ENCODE measurements at regions not wholly inside any gene's neighbourhood (a gene's known extent, or its start where the extent isn't known, plus 50 kb on each side); places are given as distances from the start of the nearest gene placed in this dataset.
"Not testable (repeated sequence)": the region's sequence is repeated elsewhere in the genome, so short reads cannot be mapped to it uniquely, and the experiment has no call there.

DNA sequence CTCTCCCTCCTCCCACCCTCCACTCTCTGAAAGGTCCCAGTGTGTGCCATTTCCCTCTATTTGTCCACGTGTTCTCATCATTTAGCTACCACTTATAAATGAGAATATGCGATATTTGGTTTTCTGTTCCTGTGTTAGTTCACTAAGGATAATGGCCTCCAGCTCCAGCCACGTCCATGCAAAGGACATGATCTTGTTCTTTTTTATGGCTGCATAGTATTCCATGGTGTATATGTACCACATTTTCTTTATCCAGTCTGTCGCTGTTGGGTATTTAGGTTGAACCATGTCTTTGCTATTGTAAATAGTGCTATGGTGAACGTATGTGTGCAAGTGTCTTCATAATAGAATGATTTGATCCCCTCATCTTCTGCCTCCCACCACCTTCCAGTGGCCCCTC lies 183.7 kb upstream of the AUTS2 start:
- peaks cover 10% of the 10 kb centered on the region for H3K27me3 Mint-ChIP-seq
- H3K9me3 Mint-ChIP-seq, result peaks cover 10% of the 10 kb centered on the region
- H3K36me3 Mint-ChIP-seq (ENCODE audit: insufficient read depth), result peaks cover 2% of the 10 kb centered on the region
- no peak overlapping the region for H3K4me3 Mint-ChIP-seq
- H3K4me1 Mint-ChIP-seq, result peaks cover 6% of the 10 kb centered on the region
- ATAC-seq (replicated peaks; ENCODE audit: extremely low read depth, poor library complexity, severe bottlenecking) (no peak), DNase-seq (ENCODE audit: low spot score in 2 of 2) (no peak)
- H3K27ac Mint-ChIP-seq (ENCODE audit: low read depth), result no peak overlapping the region

DNA sequence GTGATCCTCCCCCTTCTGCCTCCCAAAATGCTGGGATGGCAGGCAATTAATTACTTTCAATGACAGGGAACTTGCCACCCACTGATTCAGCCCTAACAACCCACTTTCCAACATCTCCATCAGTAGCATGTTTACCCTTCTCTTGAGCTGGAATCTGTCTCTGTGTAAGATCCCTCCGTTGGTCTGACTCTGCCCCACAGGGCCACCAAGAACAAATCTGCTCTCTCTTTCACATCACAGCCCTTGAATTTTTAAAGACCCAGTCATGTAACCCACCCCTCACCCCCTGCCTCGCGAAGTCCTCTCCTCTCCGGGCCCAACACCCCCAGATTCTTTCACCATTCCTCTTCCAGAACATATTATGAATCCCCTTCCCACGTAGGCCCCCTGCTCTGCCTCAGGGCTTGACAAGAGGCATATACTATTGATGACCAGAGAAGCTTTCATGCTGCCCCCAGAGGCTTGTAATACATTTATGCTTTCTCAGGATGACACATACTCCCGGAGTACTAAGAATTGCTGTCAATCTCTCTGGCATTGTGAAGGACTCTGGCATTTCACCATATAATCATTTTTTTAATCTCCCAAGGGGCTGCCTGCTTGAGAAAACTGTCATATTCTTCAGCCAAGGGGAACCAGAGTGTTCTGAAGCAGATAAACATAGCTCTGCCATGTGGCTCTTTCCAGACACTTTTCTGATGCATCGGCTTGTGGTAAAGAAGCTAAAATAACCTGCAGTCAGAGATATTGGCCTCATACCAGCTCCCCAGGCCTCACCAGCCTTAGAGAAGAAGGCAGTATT lies 179.2 kb upstream of the AUTS2 start:
- H3K9me3 Mint-ChIP-seq, result peaks cover 10% of the 10 kb centered on the region
- peaks cover 2% of the 10 kb centered on the region for H3K36me3 Mint-ChIP-seq (ENCODE audit: insufficient read depth)
- H3K27me3 Mint-ChIP-seq, result peaks cover 27% of the 10 kb centered on the region
- no peak for DNase-seq (ENCODE audit: low spot score in 2 of 2)
- no peak for ATAC-seq (replicated peaks; ENCODE audit: extremely low read depth, poor library complexity, severe bottlenecking)
- H3K4me1 Mint-ChIP-seq, result no peaks in the 10 kb centered on the region
- no peak overlapping the region for H3K4me3 Mint-ChIP-seq
- H3K27ac Mint-ChIP-seq (ENCODE audit: low read depth), result no peak overlapping the region

DNA sequence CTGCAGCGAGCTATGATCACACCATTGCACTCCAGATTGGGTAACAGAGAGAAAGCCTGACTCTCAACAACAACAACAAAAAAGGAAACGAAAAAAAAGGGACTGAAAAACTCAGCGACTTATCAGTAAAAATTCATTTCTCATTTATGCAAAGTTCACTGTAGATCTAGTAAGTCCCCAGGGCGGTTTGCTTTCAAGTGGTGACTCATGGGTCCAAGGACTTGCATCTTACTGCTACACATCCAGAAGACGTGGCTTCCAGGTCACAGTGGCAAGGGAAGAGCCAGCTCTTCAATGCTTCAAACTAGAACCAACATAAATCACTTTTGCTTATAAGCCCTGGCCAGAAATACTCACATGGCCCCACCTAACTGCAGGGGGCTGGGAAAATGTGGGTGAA lies 178.3 kb upstream of the AUTS2 start:
- no peak for ATAC-seq (replicated peaks; ENCODE audit: extremely low read depth, poor library complexity, severe bottlenecking)
- Mint-ChIP-seq H3K27ac (ENCODE audit: low read depth) (no peak overlapping the region), H3K36me3 (ENCODE audit: insufficient read depth) (peaks cover 3% of the 10 kb centered on the region)

DNA sequence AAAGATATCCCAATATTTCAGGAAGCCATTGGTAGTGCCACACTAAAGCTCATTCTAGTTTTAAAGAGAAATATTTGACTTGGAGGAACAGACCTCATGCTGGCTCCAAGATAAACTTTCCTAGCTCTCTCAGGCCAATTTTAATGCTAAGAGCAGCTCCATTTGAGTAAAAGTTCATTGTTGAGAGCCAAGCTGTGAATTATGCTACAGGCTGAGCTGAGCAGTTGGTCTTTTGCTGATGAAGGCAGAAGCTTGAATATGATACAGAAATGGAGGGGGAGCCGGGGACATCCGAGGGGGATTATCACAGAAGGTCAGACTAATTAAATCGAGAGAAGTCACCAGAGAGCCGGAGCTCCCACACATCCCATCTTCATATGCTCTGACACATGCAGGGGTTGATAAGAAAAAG lies 175.7 kb upstream of the AUTS2 start:
- no peak overlapping the region for H3K4me3 Mint-ChIP-seq
- no peaks in the 10 kb centered on the region for H3K4me1 Mint-ChIP-seq
- peaks cover 4% of the 10 kb centered on the region for H3K9me3 Mint-ChIP-seq
- H3K27ac Mint-ChIP-seq (ENCODE audit: low read depth), result no peak overlapping the region
- no peak for ATAC-seq (replicated peaks; ENCODE audit: extremely low read depth, poor library complexity, severe bottlenecking)
- H3K36me3 Mint-ChIP-seq (ENCODE audit: insufficient read depth), result peaks cover 3% of the 10 kb centered on the region
- no peak for DNase-seq (ENCODE audit: low spot score in 2 of 2)
- peaks cover 42% of the 10 kb centered on the region for H3K27me3 Mint-ChIP-seq

More for the DNA sequence above, 178.3 kb upstream of the AUTS2 start:
- no peaks in the 10 kb centered on the region for H3K4me1 Mint-ChIP-seq
- H3K27me3 Mint-ChIP-seq, result peaks cover 27% of the 10 kb centered on the region
- DNase-seq (ENCODE audit: low spot score in 2 of 2), result no peak
- no peak overlapping the region for H3K4me3 Mint-ChIP-seq
- peaks cover 8% of the 10 kb centered on the region for H3K9me3 Mint-ChIP-seq

DNA sequence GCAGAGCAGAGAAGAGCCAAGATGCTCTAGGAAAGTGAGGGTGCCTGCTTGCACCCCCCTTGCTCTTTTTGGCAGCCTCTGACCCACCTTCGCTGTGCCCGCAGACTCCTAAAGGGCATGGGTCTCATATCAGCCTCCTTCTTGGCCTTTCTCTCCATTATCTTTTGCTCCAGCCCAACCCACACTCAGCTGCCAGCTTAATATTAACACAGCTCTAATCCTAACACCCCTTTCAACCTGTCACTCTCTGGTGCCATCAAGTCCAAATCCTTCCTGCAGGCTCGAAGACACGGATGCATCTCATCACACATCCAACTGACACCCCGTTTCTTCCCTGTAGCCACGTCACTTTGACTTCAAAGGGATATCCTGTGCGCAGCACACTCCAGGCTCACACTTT lies 171.6 kb upstream of the AUTS2 start:
- no peak overlapping the region for H3K4me3 Mint-ChIP-seq
- H3K27me3 Mint-ChIP-seq, result peaks cover 62% of the 10 kb centered on the region
- H3K27ac Mint-ChIP-seq (ENCODE audit: low read depth), result no peak overlapping the region
- no peaks in the 10 kb centered on the region for H3K4me1 Mint-ChIP-seq
- ATAC-seq (replicated peaks; ENCODE audit: extremely low read depth, poor library complexity, severe bottlenecking), result no peak
- DNase-seq (ENCODE audit: low spot score in 2 of 2), result no peak
- no peaks in the 10 kb centered on the region for H3K9me3 Mint-ChIP-seq
- H3K36me3 Mint-ChIP-seq (ENCODE audit: insufficient read depth), result peaks cover 1% of the 10 kb centered on the region

DNA sequence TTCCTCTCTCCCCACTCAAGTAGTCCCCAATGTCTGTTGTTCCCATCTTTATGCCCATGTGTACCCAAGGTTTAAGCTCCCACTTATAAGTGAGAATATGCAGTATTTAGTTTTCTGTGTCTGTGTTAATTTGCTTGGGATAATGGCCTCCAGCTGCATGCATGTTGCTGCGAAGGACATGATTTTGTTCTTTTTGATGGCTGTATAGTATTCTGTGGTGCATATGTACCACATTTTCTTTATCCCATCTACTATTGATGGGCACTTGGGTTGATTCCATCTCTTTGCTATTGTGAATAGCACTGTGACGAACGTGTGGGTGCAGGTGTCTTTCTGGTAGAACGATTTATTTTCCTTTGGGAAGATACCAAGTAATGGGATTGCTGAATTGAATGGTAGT lies 170.2 kb upstream of the AUTS2 start:
- Mint-ChIP-seq H3K27ac (ENCODE audit: low read depth) (no peak overlapping the region), H3K4me1 (no peaks in the 10 kb centered on the region), H3K4me3 (no peak overlapping the region), H3K9me3 (no peaks in the 10 kb centered on the region), H3K36me3 (ENCODE audit: insufficient read depth) (peaks cover 1% of the 10 kb centered on the region), H3K27me3 (peaks cover 64% of the 10 kb centered on the region)
- DNase-seq (ENCODE audit: low spot score in 2 of 2) (no peak), ATAC-seq (replicated peaks; ENCODE audit: extremely low read depth, poor library complexity, severe bottlenecking) (no peak)

DNA sequence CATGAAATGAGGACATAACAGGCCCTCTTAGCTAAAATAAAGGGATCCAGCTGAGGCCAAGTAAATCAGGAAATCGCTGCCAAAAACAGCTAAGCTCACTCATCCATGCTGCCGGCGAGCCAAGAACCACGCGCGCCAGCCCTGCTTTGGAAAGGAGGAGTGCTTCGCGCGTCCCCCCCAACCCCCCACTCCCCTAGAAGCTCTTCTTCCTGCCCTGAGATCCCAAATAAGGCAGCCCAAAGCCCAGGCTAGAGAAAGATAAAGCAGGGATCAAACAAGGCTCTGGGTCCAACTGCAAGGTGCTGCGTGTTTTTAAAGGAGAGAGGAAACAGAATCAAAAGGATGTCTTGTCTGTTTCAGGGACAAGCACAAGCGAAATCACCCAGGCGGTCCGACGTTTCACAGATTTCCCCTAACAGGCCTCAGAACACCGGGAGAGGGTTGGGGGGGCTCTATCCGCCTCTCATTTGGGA lies 168.3 kb upstream of the AUTS2 start:
- Mint-ChIP-seq H3K36me3 (ENCODE audit: insufficient read depth) (no peaks in the 10 kb centered on the region), H3K4me3 (no peak overlapping the region), H3K4me1 (peaks cover 11% of the 10 kb centered on the region), H3K27ac (ENCODE audit: low read depth) (no peak overlapping the region), H3K9me3 (peaks cover 5% of the 10 kb centered on the region), H3K27me3 (peaks cover 64% of the 10 kb centered on the region)
- DNase-seq (ENCODE audit: low spot score in 2 of 2) (no peak), ATAC-seq (replicated peaks; ENCODE audit: extremely low read depth, poor library complexity, severe bottlenecking) (no peak)

DNA sequence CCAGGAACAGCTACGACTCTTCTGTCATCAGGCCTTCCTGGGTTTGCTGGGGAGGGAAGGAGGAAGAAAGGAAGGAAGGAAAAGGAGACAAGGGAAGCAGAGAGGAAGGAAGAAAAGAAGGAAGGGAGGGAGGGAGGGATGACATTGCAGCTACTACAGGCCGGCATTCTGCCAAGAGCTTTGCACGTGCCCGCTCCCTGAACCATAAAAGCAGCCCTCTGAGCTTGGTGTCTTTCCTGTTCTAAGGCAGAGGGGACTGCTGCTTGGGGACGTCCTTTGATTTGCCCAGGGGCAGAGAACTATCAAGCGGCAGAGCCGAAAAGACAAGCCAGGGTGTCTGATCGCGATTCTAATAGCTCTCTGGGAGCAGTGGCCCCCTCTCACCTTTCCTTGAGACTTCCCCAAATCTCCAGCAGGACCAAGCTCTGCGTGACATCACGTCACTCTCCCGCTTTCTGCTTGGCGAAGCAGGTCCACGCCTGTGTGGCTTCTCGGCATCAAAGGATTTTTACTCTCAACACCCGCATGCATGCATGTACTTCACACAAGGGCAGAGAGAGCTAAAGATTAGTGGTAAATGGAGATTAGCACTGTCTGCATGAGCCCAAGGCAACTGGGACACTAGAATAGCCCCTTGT lies 167.8 kb upstream of the AUTS2 start:
- H3K27ac Mint-ChIP-seq (ENCODE audit: low read depth), result no peak overlapping the region
- H3K36me3 Mint-ChIP-seq (ENCODE audit: insufficient read depth), result no peaks in the 10 kb centered on the region
- no peak overlapping the region for H3K4me3 Mint-ChIP-seq
- peaks cover 11% of the 10 kb centered on the region for H3K4me1 Mint-ChIP-seq
- ATAC-seq (replicated peaks; ENCODE audit: extremely low read depth, poor library complexity, severe bottlenecking) (no peak), DNase-seq (ENCODE audit: low spot score in 2 of 2) (no peak)
- H3K27me3 Mint-ChIP-seq, result peaks cover 67% of the 10 kb centered on the region
- peaks cover 5% of the 10 kb centered on the region for H3K9me3 Mint-ChIP-seq

DNA sequence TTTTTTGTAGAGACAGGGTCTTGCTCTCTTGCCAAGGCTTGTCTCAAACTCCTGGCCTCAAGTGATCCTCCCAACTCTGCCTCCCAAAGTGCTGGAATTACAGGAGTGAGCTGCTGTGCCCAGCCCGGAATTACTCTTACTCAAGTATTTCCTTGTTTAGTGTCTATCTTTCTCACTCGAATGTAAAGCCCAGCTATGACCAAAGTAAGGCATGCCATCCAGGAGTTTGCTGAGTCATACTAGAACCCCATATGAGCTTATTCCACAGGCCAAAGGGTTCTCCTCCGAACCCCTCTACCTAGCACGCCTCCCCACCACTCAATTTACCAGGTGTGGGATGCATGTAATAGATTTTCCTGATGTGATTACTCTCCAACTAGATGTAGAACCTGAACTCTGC lies 166.6 kb upstream of the AUTS2 start:
- ATAC-seq (replicated peaks; ENCODE audit: extremely low read depth, poor library complexity, severe bottlenecking) (no peak), DNase-seq (ENCODE audit: low spot score in 2 of 2) (no peak)
- Mint-ChIP-seq H3K9me3 (peaks cover 5% of the 10 kb centered on the region), H3K36me3 (ENCODE audit: insufficient read depth) (no peaks in the 10 kb centered on the region), H3K4me1 (peaks cover 11% of the 10 kb centered on the region), H3K27me3 (peaks cover 68% of the 10 kb centered on the region), H3K27ac (ENCODE audit: low read depth) (no peak overlapping the region), H3K4me3 (no peak overlapping the region)

DNA sequence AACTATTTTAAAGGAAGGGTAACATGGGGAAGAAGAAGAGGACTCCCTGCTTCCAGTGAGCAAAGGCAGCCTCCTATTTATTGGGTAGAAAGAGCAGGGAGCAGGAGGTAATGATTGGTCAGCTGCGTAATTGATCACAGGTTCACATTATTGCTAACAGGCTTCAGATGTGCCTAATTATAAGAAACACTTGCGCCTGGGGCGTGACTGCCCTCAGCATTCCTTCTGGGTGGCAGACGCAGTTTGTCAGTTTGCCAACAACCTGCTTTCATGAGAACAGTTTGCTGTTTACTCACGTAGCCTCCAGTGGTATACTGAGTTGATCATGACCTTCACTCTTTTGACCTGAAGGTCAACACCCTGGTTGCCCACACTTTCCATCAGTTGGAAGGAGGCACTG lies 166.0 kb upstream of the AUTS2 start:
- not testable (repeated sequence) for ATAC-seq (replicated peaks; ENCODE audit: extremely low read depth, poor library complexity, severe bottlenecking); H3K27ac Mint-ChIP-seq (ENCODE audit: low read depth); H3K9me3 Mint-ChIP-seq; H3K36me3 Mint-ChIP-seq (ENCODE audit: insufficient read depth); H3K4me3 Mint-ChIP-seq; DNase-seq (ENCODE audit: low spot score in 2 of 2)
- Mint-ChIP-seq H3K4me1 (peaks cover 11% of the 10 kb centered on the region), H3K27me3 (peaks cover 61% of the 10 kb centered on the region)

DNA sequence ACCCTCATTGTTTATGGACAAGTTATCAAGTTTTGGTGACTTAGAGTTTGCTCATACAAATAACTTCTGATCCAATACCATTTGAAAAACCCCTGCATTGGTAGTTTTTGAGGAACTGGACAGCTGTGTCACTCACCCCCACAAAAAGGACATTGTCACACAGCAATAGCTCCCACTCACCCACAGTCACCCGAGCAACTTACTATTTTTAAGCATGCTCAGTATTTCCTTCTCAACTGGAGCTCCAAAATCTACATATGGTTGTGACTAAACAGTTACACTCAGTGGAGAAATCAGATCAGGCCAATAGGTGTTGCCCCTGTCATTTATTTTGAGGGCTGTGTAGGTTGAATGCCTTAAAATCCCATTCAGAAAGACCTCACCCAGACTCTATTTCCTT lies 165.2 kb upstream of the AUTS2 start:
- no peak overlapping the region for H3K4me3 Mint-ChIP-seq
- no peak for DNase-seq (ENCODE audit: low spot score in 2 of 2)
- H3K36me3 Mint-ChIP-seq (ENCODE audit: insufficient read depth), result no peaks in the 10 kb centered on the region
- H3K27me3 Mint-ChIP-seq, result peaks cover 53% of the 10 kb centered on the region
- no peak overlapping the region for H3K27ac Mint-ChIP-seq (ENCODE audit: low read depth)
- peaks cover 5% of the 10 kb centered on the region for H3K9me3 Mint-ChIP-seq
- ATAC-seq (replicated peaks; ENCODE audit: extremely low read depth, poor library complexity, severe bottlenecking), result no peak
- H3K4me1 Mint-ChIP-seq, result peaks cover 11% of the 10 kb centered on the region

DNA sequence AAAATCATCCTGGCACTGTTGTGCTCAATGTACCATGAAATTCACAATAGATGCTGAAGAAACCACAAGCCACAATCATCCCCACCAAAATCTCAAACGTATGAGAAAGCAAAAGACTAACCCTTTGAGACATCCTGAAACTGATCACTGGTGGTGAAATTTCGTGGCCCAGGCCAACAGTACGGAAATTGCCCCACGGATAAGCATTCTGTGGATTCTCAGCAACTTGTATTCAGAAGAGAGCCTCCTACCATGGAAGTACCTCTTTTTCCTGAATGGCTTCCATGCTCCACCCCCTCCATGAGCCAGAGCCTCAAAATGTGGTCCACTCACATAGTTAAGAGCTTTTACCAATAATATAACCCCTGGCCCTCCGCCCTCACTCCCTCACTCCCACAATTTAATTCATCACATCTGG lies 163.9 kb upstream of the AUTS2 start:
- no peak overlapping the region for H3K27ac Mint-ChIP-seq (ENCODE audit: low read depth)
- H3K4me1 Mint-ChIP-seq, result peaks cover 11% of the 10 kb centered on the region
- no peaks in the 10 kb centered on the region for H3K36me3 Mint-ChIP-seq (ENCODE audit: insufficient read depth)
- no peak overlapping the region for H3K4me3 Mint-ChIP-seq
- H3K27me3 Mint-ChIP-seq, result peaks cover 40% of the 10 kb centered on the region
- H3K9me3 Mint-ChIP-seq, result peaks cover 5% of the 10 kb centered on the region
- DNase-seq (ENCODE audit: low spot score in 2 of 2) (no peak), ATAC-seq (replicated peaks; ENCODE audit: extremely low read depth, poor library complexity, severe bottlenecking) (no peak)

DNA sequence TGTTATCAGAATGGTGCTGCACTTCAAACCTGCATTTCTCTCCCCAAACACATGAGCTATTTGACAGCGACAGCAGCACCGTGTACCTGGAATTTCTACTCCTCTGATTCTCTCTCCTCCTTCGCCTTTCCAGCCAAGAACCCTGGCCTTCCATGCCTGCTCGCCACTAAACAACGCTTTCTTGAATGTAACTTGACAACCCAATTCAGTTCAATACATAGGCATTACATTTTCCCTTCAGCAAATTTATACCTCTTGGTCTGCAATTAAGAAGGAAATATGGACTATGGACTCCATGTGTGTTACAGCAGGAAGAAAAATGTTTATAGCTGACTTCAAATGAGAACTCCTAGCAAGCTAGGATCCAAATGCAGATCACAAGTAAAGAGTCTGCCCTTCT lies 162.6 kb upstream of the AUTS2 start:
- peaks cover 11% of the 10 kb centered on the region for H3K4me1 Mint-ChIP-seq
- H3K27ac Mint-ChIP-seq (ENCODE audit: low read depth), result no peak overlapping the region
- H3K27me3 Mint-ChIP-seq, result peaks cover 27% of the 10 kb centered on the region
- DNase-seq (ENCODE audit: low spot score in 2 of 2) (no peak), ATAC-seq (replicated peaks; ENCODE audit: extremely low read depth, poor library complexity, severe bottlenecking) (no peak)
- H3K4me3 Mint-ChIP-seq, result no peak overlapping the region
- H3K9me3 Mint-ChIP-seq, result peaks cover 10% of the 10 kb centered on the region
- H3K36me3 Mint-ChIP-seq (ENCODE audit: insufficient read depth), result no peaks in the 10 kb centered on the region

Measured in central memory CD8-positive, alpha-beta T cell (primary cell).